ENCODE measurements at regions not wholly inside any gene's neighbourhood (a gene's known extent, or its start where the extent isn't known, plus 50 kb on each side); places are given as distances from the start of the nearest gene placed in this dataset.

- TF ChIP-seq EZH2 (IDR thresholded peaks at IDR 0.05; ENCODE audit: borderline replicate concordance, low read depth, low read length, severe bottlenecking) (no peak), POLR2AphosphoS5 (IDR thresholded peaks at IDR 0.05; ENCODE audit: insufficient read depth, low read depth, low read length) (no peak), POLR2A (IDR thresholded peaks at IDR 0.05; ENCODE audit: low read depth, low read length) (no peak)
- TF ChIP-seq, protein P1, sequence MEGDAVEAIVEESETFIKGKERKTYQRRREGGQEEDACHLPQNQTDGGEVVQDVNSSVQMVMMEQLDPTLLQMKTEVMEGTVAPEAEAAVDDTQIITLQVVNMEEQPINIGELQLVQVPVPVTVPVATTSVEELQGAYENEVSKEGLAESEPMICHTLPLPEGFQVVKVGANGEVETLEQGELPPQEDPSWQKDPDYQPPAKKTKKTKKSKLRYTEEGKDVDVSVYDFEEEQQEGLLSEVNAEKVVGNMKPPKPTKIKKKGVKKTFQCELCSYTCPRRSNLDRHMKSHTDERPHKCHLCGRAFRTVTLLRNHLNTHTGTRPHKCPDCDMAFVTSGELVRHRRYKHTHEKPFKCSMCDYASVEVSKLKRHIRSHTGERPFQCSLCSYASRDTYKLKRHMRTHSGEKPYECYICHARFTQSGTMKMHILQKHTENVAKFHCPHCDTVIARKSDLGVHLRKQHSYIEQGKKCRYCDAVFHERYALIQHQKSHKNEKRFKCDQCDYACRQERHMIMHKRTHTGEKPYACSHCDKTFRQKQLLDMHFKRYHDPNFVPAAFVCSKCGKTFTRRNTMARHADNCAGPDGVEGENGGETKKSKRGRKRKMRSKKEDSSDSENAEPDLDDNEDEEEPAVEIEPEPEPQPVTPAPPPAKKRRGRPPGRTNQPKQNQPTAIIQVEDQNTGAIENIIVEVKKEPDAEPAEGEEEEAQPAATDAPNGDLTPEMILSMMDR (IDR thresholded peaks at IDR 0.05; ENCODE audit: extremely low read depth in 1 of 2, insufficient read depth in 1 of 2, low read depth in 1 of 2, low read length in 2 of 2): no peak
Measured at GRCh38 chr18:59810183-59810582, 89.6 kb upstream of the PMAIP1 start.
